GM21825 (cell line): ENCODE measurements at regions not wholly inside any gene's neighbourhood (a gene's known extent, or its start where the extent isn't known, plus 50 kb on each side); places are given as distances from the start of the nearest gene placed in this dataset.

ENCODE experiments used
- ATAC-seq: cut with Tn5 transposase; IDR thresholded peaks from one replicate; pipeline ENCODE4 v1.9.1; 2021; ENCODE audit warnings: mild to moderate bottlenecking, moderate library complexity; ENCODE audit not compliant: unreplicated experiment

DNA sequence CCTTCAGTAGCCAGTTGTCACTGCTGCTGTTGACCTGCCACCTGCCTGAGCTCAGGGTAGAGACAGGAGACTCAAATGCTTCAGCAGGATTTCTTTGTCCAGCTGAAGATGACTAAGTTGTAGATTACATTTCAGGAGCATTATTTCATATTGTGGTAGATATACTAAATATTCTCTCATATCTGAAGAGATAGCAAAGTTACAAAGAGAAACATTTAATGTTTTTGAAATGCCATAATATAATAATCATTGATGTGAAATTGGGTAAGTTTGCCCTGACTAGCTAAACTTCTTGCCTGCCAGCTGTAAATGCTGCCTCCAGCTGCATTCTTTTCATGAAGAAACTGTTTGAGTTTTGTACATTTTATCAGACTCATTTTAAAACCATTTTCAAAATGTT lies 247.6 kb upstream of the CNKSR2 start:
- no peak for ATAC-seq

DNA sequence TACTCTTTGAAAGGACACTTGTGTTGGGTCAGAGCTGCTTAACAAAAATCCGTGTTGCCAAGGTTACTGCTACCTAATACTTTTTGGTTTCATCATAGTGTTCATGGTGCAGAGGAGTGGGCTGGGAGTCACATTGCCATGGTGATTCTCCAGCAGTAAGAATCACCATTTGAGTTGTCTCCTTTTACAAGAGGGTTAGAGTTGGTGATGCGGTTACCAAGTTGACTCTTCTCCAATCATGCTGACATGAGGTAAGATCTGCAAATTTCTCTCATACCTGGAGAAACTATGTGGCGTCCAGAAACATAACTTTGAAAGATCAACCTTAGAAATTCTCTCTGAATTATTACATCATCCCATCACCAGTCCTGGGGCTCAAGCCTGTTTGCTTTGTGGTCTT lies 242.9 kb upstream of the CNKSR2 start:
- no peak for ATAC-seq

DNA sequence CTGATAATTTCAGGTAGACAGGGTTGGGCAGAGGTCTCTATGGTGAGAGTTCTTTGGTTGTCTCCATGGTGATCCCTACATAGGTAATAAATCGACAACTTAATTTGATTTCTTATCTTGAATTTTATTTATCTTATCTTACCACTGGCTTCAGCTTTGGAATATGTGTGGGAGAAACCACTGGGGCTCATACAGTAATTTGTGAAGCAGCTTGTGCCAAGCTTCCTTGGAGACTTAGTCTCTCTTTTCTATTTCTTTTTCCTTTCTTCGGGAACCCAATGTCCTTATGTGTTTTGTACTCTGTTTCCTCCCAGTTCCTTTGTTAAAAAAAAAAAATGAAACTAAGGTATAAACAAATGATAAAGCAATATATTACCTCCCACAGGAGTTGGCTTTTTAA lies 242.4 kb upstream of the CNKSR2 start:
- ATAC-seq: no peak

DNA sequence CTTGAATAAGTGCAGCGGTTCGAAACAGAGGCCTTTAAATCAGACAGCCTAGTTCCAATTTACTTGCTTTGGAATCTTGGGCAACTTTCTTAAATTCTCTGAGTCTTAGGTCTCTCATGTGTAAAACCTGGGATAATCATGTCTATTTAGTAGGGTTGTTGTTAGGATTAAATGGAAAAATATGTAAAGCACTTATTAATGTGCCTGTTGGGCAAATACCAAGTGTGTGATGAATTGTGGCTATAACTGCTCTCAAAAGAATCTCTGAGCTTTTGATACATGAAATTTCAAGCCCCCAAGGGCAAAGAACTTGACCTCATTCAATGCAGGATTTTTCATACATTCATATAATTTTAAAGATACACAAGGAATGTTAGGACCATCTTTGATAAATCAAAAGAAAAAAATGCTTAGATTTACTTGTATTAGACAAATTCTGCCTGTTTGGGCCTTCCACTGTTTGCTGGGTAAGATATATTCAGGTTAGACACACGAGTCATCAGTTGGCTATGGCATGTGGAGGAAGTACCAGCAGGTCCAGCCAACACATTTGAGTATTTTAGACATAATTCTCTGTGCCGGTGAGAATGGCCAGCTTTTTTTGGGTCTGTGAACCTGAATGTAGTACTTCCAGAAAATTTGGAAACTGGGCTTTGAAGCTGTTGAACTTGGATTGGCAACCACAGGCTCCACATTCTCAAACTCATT lies 241.4 kb upstream of the CNKSR2 start:
- ATAC-seq: no peak

DNA sequence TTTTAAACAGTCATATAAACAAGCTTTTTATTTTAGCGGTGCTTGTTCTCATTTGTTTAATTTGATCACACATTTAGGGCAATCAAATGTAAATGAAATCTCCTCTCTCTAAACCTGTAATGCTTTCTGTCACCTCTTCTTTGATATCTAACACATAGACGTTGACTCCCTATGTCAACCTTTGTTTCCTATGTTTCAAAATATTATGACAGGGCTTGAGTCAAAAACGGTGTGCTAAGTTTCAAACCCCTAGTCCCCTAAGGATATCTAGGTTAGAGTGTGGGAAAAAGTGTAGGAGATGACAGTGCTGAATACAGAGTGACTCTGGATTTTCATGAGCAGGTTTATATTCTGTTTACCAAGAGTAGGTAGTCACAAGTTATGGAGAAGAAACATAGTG lies 224.0 kb upstream of the CNKSR2 start:
- no peak for ATAC-seq

DNA sequence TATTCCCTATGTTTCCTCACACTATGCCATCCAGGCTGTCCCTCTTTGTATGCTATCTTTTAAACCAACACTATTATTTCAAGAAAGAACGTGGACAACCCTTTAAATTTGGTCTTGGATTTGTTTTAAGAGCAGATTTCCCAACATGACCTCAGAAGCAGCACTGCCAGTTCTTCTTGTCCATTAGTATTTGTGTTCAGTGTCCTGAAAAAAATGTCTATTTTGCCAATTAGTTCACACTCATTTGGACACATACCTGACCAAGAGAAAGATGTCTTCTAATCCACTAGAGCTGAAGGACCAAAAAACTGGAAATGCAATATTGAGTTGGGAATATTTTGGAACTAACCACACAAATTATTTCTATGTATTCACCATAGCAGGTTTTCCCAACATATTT lies 223.2 kb upstream of the CNKSR2 start:
- no peak for ATAC-seq

DNA sequence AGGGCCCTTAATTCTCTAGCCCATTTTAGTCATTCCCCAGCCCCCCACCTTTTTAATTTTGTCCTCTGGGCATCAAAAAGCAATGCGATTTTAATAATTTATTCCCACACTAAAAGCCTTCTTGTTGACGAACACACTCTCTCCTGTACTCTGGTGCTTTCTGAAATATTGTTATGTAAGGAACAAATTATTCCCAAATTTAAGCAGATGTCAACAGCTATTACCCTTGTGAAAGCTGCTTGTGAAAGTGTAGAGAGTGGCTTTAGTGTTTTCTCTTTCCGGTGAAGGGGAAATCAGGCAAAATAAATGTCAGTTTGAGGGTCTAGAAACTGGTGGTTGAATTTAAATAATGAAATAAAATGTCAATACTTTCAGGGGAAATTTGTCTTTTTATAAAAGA lies 221.2 kb upstream of the CNKSR2 start:
- no peak for ATAC-seq

DNA sequence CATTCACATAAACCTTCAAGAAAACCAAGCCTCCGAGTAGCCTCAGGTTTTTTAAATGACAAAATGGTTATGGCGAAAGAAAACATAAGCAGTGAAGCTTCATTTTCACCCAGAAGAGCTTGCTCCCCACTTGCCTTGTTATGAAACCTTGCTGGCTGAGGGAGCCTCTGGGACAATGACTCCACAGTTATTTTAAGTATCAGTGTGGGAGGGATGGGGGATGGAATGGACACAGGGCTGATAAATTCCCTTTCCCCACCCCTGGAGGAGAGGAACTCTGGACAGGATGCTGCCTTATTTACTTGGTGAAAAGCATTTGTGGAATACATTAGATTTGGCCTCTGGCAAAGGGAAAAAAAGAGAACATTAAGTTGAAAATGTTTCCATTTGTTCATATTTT lies 220.7 kb upstream of the CNKSR2 start:
- no peak for ATAC-seq

DNA sequence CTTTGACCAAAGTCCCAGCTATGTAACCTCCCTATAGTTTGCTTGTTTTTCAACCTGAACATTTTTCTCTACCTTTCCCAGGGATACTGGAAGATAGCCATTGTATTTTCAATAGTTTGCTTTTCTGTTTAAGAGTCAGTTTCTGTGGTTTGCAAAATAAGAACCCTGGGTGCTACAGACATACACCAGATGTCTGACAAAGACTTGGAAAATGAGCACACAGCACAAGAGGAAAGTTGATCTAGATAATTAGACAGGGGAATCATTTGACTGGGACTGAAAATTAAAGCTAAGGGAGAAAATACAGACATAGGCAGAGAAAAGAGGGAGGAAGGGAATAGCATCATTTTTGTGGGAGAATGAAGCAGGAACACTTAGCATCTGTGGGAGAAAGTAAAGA lies 218.3 kb upstream of the CNKSR2 start:
- ATAC-seq: no peak

DNA sequence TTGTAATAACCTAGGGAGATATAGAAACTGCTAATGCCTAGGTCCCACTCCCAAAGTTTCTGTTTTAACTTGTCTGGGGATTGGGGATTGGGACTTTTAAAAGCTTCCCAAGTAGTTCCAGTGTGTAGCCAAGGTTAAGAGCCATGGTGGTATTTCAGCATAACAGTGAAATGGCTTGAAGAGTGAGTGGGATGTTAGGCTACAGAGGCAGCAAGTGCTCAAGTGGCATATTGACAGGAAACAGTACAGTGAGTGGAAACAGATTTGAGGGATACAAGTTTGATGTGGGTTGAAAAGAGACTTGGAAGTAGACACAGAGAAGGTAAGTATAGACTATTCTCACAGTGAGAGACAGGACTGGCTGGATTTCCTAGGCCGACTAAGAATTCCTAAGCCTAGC lies 217.6 kb upstream of the CNKSR2 start:
- ATAC-seq: no peak

DNA sequence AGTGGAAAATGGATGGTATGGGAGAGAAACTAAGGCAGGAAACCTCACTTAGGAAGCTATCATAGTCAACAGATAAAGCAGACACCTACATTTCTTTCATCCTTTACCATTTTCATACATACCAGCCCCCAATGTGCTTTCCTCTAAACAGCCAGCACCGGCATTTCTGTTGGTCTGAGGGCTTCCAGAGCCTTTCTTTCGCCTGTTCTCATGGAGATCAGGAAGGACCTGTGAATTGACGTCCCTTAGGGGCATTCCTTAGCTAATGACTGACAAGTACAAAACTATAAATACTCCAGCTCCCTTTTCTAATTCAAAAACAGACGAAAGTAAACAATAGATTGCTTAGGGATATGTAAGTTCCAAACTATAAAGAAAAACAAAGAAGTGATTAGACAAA lies 215.5 kb upstream of the CNKSR2 start:
- no peak for ATAC-seq

DNA sequence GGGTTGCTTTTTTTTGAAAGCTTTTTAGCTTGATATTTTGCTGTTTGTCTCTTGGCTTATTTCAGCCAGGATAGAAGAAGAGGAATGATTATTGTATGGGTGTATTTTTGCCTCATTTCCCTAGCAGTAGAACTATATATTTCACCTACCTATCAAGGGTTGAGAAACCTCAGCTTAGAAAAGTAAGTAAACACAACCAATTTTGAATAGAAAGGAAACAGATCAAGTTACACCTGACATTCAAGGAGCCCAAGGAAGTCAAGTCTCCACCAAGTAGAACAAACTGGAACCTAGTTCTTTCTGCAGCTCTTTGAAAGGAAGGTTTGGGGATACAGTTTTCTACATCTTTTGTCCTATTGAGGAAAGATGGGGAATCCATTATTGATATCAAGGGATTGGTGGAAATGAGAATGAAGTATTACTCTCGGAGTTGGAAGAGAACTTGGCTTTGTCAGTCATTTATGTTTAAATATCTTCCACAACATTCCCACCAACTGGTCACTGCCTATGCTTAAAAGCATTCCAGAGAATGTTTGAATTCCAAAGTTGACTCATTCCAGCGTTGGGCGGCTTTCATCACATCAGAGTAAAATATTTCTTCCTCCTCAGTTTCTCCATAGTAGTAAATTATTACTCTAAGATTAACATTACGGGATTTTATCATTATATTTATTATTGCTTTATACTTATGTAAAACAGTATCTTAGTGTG lies 207.8 kb upstream of the CNKSR2 start:
- ATAC-seq: no peak

DNA sequence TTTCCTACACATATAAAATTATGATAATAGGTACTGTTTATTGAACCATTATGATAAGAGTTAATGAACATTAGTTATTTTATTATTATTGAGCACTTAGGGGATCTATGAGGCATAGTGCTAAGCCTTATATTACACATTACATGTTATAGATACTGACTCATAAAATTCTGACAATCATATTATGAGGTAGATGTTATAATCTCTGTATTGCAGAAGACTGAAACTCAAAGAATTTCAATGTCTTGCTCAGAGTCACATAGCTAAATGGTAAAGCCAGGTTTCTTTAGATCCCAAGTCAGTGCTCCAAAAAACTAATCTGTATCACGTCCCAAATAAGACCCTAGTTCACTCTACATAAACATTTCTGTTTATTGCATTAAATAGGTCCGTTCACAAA lies 207.2 kb upstream of the CNKSR2 start:
- no peak for ATAC-seq

DNA sequence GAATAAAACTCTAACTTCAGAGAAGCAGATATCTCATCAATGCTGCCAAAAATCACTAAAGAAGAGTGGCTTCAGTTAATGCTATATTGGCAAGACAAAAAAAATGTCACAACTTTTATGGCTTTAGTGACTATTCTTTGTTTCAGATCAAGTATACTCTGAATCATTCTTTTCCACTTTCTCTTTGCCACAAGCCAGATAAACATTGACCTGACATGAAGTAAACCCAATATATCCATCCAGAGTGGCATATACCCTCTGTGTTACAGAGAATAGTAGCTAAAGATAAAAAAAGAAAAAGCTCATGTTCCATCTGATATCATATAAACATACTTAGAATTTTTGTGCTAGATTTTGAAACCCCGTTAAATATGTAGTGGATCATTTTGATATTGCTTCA lies 206.7 kb upstream of the CNKSR2 start:
- ATAC-seq: no peak

DNA sequence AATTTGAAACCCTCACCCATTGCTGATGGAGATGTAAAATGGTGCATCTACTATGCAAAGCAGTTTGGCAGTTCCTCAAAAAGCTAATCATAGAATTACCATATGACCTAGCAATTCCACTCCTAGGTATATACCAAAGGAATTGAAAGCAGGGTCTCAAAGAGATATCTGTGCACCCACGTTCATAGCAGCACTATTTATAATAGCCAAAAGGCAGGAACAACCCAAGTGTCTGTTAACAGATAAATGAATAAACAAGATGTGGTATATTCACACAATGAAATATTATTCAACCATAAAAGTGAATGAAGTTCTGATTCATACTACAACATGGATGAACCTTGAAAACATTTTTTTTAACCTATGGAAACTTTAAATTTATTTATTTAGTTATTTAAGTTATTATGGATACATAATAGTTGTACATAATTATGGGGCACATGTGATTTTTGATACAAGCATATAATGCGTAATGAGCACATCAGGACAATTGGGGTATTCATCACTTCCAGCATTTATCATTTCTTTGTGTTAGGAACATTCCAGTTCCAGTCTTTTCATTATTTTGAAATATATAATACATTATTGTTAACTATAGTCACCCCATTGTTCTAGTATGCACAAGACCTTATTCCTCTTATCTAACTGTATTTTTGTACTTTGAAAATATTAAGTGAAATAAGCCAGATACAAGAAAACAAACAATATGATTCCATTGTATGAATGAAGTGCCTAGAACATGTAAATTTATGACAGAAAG lies 205.6 kb upstream of the CNKSR2 start:
- ATAC-seq: no peak

DNA sequence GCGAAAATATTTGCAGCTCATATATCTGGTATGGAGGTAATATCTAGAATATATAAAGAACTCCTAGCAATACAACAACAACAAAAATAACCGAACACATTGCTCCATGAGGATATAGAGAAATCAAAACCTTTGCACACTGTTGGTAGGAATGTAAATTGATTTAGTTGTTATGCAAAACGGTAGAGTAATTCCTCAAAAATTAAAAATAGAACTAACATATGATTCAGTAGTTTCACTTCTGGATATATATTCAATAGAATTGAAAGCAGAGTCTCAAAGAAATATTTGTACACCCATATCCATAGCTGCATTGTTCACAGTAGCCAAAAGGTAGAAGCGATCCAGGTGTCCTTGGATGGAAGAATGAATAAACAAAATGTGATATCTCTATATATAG lies 203.0 kb upstream of the CNKSR2 start:
- no peak for ATAC-seq

DNA sequence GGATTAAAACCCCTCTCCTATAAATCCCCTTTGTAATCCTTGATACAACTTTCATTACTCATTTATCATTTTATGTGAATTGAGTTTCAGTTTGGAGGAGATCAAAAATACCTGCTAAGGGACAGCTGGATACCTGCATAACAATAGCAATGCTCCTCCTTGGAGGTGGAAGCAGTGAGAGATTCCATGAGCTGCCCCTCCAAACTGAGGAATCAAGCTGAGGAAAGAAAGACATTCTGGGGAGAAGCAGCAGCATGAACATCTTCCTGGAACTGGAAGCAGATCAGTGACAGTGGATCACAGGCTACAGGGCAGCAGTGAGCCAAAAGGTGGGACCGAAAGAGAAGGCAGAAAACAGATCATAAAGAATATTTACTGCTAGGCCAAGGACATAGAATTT lies 199.8 kb upstream of the CNKSR2 start:
- ATAC-seq: no peak

DNA sequence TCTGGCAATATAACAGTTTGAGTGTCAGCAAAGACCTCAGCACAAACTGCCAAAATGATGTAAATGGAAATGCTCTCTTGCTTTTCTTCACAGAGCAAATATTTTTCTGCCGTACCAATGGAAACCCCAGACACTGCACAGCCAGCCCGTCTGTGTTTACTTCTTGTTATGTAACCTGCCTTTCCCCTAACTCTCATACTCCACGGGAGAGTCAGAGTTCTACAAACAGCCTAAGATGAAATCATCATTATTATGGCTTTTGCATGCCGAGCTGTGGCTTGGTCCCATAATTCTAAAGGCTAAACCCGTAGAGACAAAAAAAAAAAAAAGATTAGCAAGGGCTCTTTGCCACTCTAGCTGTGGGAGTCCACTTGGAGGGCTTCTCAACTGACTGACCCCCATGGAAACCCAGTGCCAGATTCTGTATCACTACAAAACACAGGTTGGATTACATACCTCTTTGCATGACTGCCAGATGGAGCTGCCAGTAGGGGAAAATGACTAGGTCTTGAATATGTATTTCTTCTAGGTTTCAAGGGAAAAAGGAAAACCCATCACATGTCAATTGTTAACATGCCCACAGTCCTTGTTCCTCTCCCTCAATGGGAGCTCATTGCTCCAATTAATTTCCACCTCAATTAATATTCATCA lies 197.2 kb upstream of the CNKSR2 start:
- ATAC-seq: no peak

DNA sequence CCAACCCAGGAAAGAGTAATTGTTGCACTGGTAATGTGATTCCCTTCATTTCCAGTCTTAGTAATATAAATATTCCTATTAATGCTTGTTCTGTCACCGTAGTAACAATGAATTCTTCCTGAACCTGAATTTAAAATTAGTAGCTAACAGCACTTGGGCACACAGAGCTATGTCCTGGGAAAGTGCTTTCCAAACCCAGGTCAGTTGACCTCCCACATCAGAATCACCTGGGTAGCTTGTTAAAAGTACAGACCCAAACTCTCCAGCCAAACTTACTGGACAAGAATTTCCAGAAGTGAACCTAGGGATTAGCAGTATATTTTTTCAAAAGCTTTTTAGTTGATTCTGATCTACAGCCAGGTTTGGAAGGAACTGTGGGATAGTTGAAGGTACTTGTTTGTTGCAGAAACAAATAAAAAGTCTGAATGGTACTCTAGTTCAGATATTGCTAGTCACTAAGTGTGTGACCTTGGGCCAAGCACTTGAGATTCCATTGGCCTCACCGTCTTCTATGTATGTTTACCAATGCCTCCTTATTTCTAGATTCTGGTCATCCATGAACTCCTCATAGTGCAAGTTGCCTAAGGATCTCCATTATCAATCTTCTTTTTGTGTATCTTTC lies 192.9 kb upstream of the CNKSR2 start:
- no peak for ATAC-seq

DNA sequence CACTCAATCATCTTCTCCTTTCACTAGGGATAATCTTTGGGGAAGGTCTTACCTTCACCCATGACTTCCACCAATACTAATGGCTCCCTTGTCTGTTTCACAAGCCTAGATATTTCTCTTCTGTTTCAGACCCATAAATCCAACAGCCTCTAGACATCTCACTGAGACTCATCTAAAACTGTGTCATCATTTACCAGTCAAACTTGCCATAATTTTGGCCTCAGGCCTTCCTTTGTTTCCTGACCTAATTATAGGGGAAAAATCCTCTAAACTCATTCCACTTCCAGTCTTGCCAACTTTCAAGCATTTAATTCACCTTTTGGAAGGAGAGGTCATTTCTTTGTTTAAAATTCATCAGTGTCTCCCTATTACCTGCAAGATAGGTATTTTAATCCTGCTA lies 181.0 kb upstream of the CNKSR2 start:
- ATAC-seq: no peak

DNA sequence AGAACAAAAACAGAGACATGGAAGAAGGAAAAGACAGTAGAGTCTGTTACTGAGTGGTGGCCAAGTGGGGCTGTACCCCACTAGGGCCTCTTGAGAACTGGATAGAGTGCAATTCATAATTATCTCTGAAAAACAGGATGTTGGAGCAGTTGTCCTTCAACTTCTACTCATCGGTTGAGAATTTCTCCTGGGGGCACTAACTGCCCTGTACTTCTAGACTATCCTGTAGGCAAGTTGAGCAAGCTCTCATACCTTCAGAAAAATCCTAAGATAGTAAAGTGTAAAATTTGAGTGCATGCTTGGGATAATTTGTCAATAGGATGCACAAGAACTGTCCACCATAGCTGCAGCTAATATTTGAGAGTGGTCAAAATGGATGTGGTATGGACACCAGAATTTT lies 179.7 kb upstream of the CNKSR2 start:
- no peak for ATAC-seq
